Mucosa of descending colon (tissue), 3 donors: ENCODE measurements at regions not wholly inside any gene's neighbourhood (a gene's known extent, or its start where the extent isn't known, plus 50 kb on each side); places are given as distances from the start of the nearest gene placed in this dataset.

Source experiments
- ATAC-seq: fragments of 200-7000 bp; cut with Tn5 transposase; one replicate; pipeline ENCODE4 v1.9.1; 2020; ENCODE audit warnings: mild to moderate bottlenecking, moderate library complexity
- DNase-seq, 3 donors: peaks; one replicate each; pipeline ENCODE4 v3.0.0-alpha.2; 2020
- H3K36me3 ChIP-seq: fragments of 200-600 bp; one replicate; pipeline ENCODE4 v1.8.0; 2021; ENCODE audit warnings: low read depth, mild to moderate bottlenecking
- H3K4me1 ChIP-seq: fragments of 200-600 bp; one replicate; pipeline ENCODE4 v1.8.0; 2021; ENCODE audit warnings: low read depth, mild to moderate bottlenecking
- H3K4me3 ChIP-seq: fragments of 200-600 bp; one replicate; pipeline ENCODE4 v1.8.0; 2021; ENCODE audit warnings: mild to moderate bottlenecking
- H3K9me3 ChIP-seq: fragments of 200-600 bp; one replicate; pipeline ENCODE4 v1.8.0; 2021; ENCODE audit warnings: mild to moderate bottlenecking
- CTCF ChIP-seq: fragments of 200-600 bp; IDR thresholded peaks from one replicate; pipeline ENCODE4 v1.8.0; 2022; ENCODE audit warnings: antibody characterized with exemption, mild to moderate bottlenecking
- intact Hi-C, 2 donors: fragments of 100-400 bp; cut with DNase I in 1 of 2; cut with micrococcal nuclease in 1 of 2; formaldehyde crosslinking; loops; one replicate each; pipeline versions ENCODE4 v1.11.0 to v1.11.1; 2022; cut with DNase I, micrococcal nuclease
- donor health status: DM: no; HTN: no; CAD: no; lungs with moderate emphysema.
- donor health status: DM: no; HTN: no; CAD: no.
- donor health status: DM: no; HTN: yes; CAD: no.

- DNase-seq, result no peak
- intact Hi-C loops, result no loop called here
- H3K4me3 ChIP-seq, result no peak overlapping the region
- H3K9me3 ChIP-seq, result no peaks in the 10 kb centered on the region
- no peak for TF ChIP-seq CTCF
- no peaks in the 10 kb centered on the region for H3K4me1 ChIP-seq
- no peak for ATAC-seq
- H3K36me3 ChIP-seq, result no peaks in the 10 kb centered on the region
Measured at GRCh38 chr5:71972777-71973473, 134.3 kb upstream of the MAP1B start.

GRCh38 chr5:71973563-71973962, 133.7 kb upstream of the MAP1B start:
- no peaks in the 10 kb centered on the region for H3K4me1 ChIP-seq
- DNase-seq (no peak), ATAC-seq (no peak)
- H3K4me3 ChIP-seq, result no peak overlapping the region
- H3K36me3 ChIP-seq, result no peaks in the 10 kb centered on the region
- H3K9me3 ChIP-seq, result no peaks in the 10 kb centered on the region
- intact Hi-C loops, result no loop called here
- TF ChIP-seq CTCF, result no peak

- no peaks in the 10 kb centered on the region for H3K9me3 ChIP-seq
- no peak overlapping the region for H3K4me3 ChIP-seq
- H3K4me1 ChIP-seq, result no peaks in the 10 kb centered on the region
- TF ChIP-seq CTCF, result no peak
- no peaks in the 10 kb centered on the region for H3K36me3 ChIP-seq
- DNase-seq (no peak), ATAC-seq (no peak)
- intact Hi-C loops, result no loop called here
Measured at GRCh38 chr5:71974165-71974564, 133.1 kb upstream of the MAP1B start.

GRCh38 chr5:71974622-71975021, 132.7 kb upstream of the MAP1B start:
- no peak for ATAC-seq
- H3K36me3 ChIP-seq, result no peaks in the 10 kb centered on the region
- H3K4me1 ChIP-seq, result no peaks in the 10 kb centered on the region
- no peaks in the 10 kb centered on the region for H3K9me3 ChIP-seq
- no peak overlapping the region for H3K4me3 ChIP-seq
- intact Hi-C loops, result no loop called here
- no peak for TF ChIP-seq CTCF
- no peak for DNase-seq

- TF ChIP-seq CTCF, result no peak
- no peaks in the 10 kb centered on the region for H3K4me1 ChIP-seq
- H3K36me3 ChIP-seq, result no peaks in the 10 kb centered on the region
- H3K4me3 ChIP-seq, result no peak overlapping the region
- H3K9me3 ChIP-seq, result no peaks in the 10 kb centered on the region
- ATAC-seq (no peak), DNase-seq (no peak)
- intact Hi-C loops, result no loop called here
Measured at GRCh38 chr5:71976449-71976848, 130.8 kb upstream of the MAP1B start.

- Histone ChIP-seq H3K4me3 (no peak overlapping the region), H3K9me3 (no peaks in the 10 kb centered on the region), H3K4me1 (no peaks in the 10 kb centered on the region), H3K36me3 (no peaks in the 10 kb centered on the region)
- ATAC-seq, result no peak
- intact Hi-C loops, result no loop called here
- no peak for DNase-seq
- TF ChIP-seq CTCF, result no peak
Measured at GRCh38 chr5:71977311-71977710, 130.0 kb upstream of the MAP1B start.
